Gastroesophageal sphincter (tissue), 4 donors: ENCODE measurements at regions not wholly inside any gene's neighbourhood (a gene's known extent, or its start where the extent isn't known, plus 50 kb on each side); places are given as distances from the start of the nearest gene placed in this dataset.

Experiments used
- ATAC-seq: fragments of 150-250 bp; one replicate; pipeline ENCODE4 v1.9.1; 2016; ENCODE audit warnings: mild to moderate bottlenecking, moderate library complexity
- H3K27ac ChIP-seq, 4 donors: fragments of 200-600 bp; sonication (generic) in 3 of 4; 1 replicate in 3 of 4; 2 replicates in 1 of 4; pipeline ENCODE4 v1.5.1; 2016 to 2019
- H3K27me3 ChIP-seq: fragments of 200-600 bp; sonication (generic); one replicate; pipeline ENCODE4 v1.5.1; 2019
- H3K36me3 ChIP-seq, 2 donors: fragments of 200-600 bp; sonication (generic); one replicate each; pipeline ENCODE4 v1.5.1; 2019; ENCODE audit warnings: control low read depth in 1 of 2
- H3K4me1 ChIP-seq, 3 donors: fragments of 200-600 bp; sonication (generic); 1 replicate in 2 of 3; 2 replicates in 1 of 3; pipeline ENCODE4 v1.5.1; 2016 to 2019; ENCODE audit warnings: control low read depth in 2 of 3
- H3K4me3 ChIP-seq, 2 donors: fragments of 200-600 bp; sonication (generic); one replicate each; pipeline ENCODE4 v1.5.1; 2019; ENCODE audit warnings: mild to moderate bottlenecking in 1 of 2, moderate library complexity in 1 of 2
- H3K9me3 ChIP-seq, 3 donors: fragments of 200-600 bp; sonication (generic); one replicate each; pipeline ENCODE4 v1.5.1; 2017 to 2019; ENCODE audit warnings: control low read depth in 2 of 3
- CTCF ChIP-seq, 4 experiments: fragments of 200-600 bp in 2 of 4; fragments of 450-650 bp in 2 of 4; sonication (generic) in 1 of 4; IDR thresholded peaks; one replicate each; pipeline ENCODE4 v1.5.1; 2017 to 2019; ENCODE audit warnings: antibody characterized with exemption in 4 of 4, mild to moderate bottlenecking in 2 of 4, moderate library complexity in 2 of 4
- EP300 ChIP-seq: sonication (generic); formaldehyde crosslinking; IDR thresholded peaks from one replicate; pipeline ENCODE4 v1.6.1; 2017; ENCODE audit warnings: antibody characterized with exemption, mild to moderate bottlenecking
- POLR2A ChIP-seq, 2 donors: fragments of 450-650 bp; IDR thresholded peaks; one replicate each; pipeline ENCODE4 v1.6.1; 2017; ENCODE audit warnings: antibody characterized with exemption in 2 of 2, mild to moderate bottlenecking in 2 of 2, moderate library complexity in 1 of 2
- POLR2AphosphoS5 ChIP-seq: sonication (generic); formaldehyde crosslinking; IDR thresholded peaks from one replicate; pipeline ENCODE4 v1.6.1; 2017; ENCODE audit warnings: antibody characterized with exemption
- WGBS, 2 donors: methylation state at CpG; one replicate each; pipeline ENCODE4 v1.1.5; 2018; ENCODE audit warnings: low coverage in 1 of 2; 5-methylcytosine and 5-hydroxymethylcytosine counted together

- 71% methylated on average over 4 of the region's 12 CpGs; no CpG with 5 or more reads in 1 of the 2 donors for WGBS, 2 donors
- Histone ChIP-seq H3K4me3 (no peak overlapping the region), H3K36me3 (no peaks in the 10 kb centered on the region), H3K27ac (no peak overlapping the region), H3K9me3 (peaks cover 0 to 9% (median 0%) of the 10 kb centered on the region in 3 donors), H3K4me1 (no peaks in the 10 kb centered on the region), H3K27me3 (no peaks in the 10 kb centered on the region)
- peak; percentile 31 for ATAC-seq
- TF ChIP-seq EP300, result no peak
- no peak for TF ChIP-seq POLR2AphosphoS5
- no peak for TF ChIP-seq CTCF (IDR thresholded peaks at IDR 0.05)
- no peak for TF ChIP-seq POLR2A (IDR thresholded peaks at IDR 0.05)
These were observed 292.4 kb downstream of the ZWINT start for GRCh38 chr10:56068473-56069263.

GRCh38 chr10:56068040-56068439 lies 293.0 kb downstream of the ZWINT start:
- H3K36me3 ChIP-seq, result no peaks in the 10 kb centered on the region
- TF ChIP-seq EP300 (no peak), CTCF (IDR thresholded peaks at IDR 0.05) (no peak), POLR2AphosphoS5 (no peak), POLR2A (IDR thresholded peaks at IDR 0.05) (no peak)
- H3K27ac ChIP-seq, result no peak overlapping the region
- H3K9me3 ChIP-seq, result peaks cover 0 to 9% (median 0%) of the 10 kb centered on the region in 3 donors
- 90 to 100% methylated on average over 1 of the region's 2 CpGs for WGBS, 2 donors
- H3K4me3 ChIP-seq, result no peak overlapping the region
- no peaks in the 10 kb centered on the region for H3K4me1 ChIP-seq
- no peak for ATAC-seq
- no peaks in the 10 kb centered on the region for H3K27me3 ChIP-seq

- H3K36me3 ChIP-seq, result no peaks in the 10 kb centered on the region
- no peak for TF ChIP-seq POLR2A (IDR thresholded peaks at IDR 0.05)
- TF ChIP-seq POLR2AphosphoS5, result no peak
- TF ChIP-seq CTCF (IDR thresholded peaks at IDR 0.05), result no peak
- no peak for TF ChIP-seq EP300
- ATAC-seq, result no peak
- H3K4me3 ChIP-seq, result no peak overlapping the region
- no peak overlapping the region for H3K27ac ChIP-seq
- no peaks in the 10 kb centered on the region for H3K4me1 ChIP-seq
- peaks cover 0 to 9% (median 0%) of the 10 kb centered on the region in 3 donors for H3K9me3 ChIP-seq
- WGBS, 2 donors, result 60 to 83% methylated on average over 1 of the region's 1 CpG
- H3K27me3 ChIP-seq, result no peaks in the 10 kb centered on the region
These were observed 297.4 kb downstream of the ZWINT start for GRCh38 chr10:56063642-56064041.

- no peaks in the 10 kb centered on the region for H3K9me3 ChIP-seq
- no peak overlapping the region for H3K4me3 ChIP-seq
- H3K27me3 ChIP-seq, result no peaks in the 10 kb centered on the region
- H3K27ac ChIP-seq, result no peak overlapping the region
- no peak for ATAC-seq
- H3K4me1 ChIP-seq, result no peaks in the 10 kb centered on the region
- WGBS, 2 donors, result 45 to 58% methylated on average over 2 of the region's 2 CpGs
- H3K36me3 ChIP-seq, result no peaks in the 10 kb centered on the region
- TF ChIP-seq EP300 (no peak), CTCF (IDR thresholded peaks at IDR 0.05) (no peak), POLR2AphosphoS5 (no peak), POLR2A (IDR thresholded peaks at IDR 0.05) (no peak)
These were observed 303.2 kb downstream of the ZWINT start for GRCh38 chr10:56057860-56058259.

- Histone ChIP-seq H3K36me3 (no peaks in the 10 kb centered on the region), H3K9me3 (no peaks in the 10 kb centered on the region), H3K4me3 (no peak overlapping the region), H3K4me1 (no peaks in the 10 kb centered on the region), H3K27ac (no peak overlapping the region), H3K27me3 (no peaks in the 10 kb centered on the region)
- no peak for ATAC-seq
- 78 to 88% methylated on average over 3 to 6 of the region's 8 CpGs for WGBS, 2 donors
- TF ChIP-seq EP300, result no peak
- no peak for TF ChIP-seq CTCF (IDR thresholded peaks at IDR 0.05)
- TF ChIP-seq POLR2A (IDR thresholded peaks at IDR 0.05), result no peak
- TF ChIP-seq POLR2AphosphoS5, result no peak
These were observed 325.6 kb downstream of the ZWINT start for GRCh38 chr10:56035489-56035888.
